ENCODE measurements at regions not wholly inside any gene's neighbourhood (a gene's known extent, or its start where the extent isn't known, plus 50 kb on each side); places are given as distances from the start of the nearest gene placed in this dataset.
"Not testable (repeated sequence)": the region's sequence is repeated elsewhere in the genome, so short reads cannot be mapped to it uniquely, and the experiment has no call there.

DNA sequence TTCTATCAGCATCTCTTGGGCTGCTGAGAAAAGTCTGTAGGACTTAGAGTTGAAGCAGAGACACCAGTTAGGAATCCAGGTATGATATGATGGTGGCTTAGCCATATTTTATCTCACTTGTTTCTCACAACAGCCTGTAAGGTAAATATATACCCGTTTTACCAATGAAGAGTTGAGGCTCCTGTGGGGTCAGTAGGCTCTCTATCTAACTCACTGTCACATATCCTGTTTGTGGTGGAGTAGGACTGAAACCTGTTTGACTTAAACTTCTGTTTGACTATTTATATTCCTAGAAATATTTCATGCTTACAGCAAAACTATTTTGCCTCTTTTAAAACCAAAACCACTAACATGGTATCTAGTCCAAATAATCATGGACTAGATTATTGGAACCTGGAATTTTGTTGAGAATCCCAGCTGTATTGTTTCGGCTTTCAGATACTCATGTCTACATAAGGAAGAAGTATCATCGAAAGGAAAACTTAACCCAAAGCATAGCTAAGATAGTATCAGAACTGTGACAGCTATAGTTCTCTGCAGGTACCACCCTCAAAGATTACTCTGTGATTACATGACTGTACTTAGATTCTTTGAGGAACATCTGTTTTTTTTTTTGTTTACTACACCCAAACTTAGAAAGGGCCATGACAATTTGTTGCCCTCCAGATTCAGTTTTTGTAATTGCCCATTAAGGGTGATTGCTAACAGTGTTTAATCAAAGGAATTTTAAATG is 216.1 kb upstream of the THUMPD2 start:
- H3K36me3 ChIP-seq (ENCODE audit: insufficient read depth, low read length): no peaks in the 10 kb centered on the region
- H3K9me3 ChIP-seq (replicated peaks; ENCODE audit: low read length): no peaks in the 10 kb centered on the region
- H3K4me3 ChIP-seq (ENCODE audit: low read length): no peak overlapping the region
- no peak overlapping the region for H3K4me2 ChIP-seq (ENCODE audit: low read length)
- H3K4me1 ChIP-seq (ENCODE audit: control insufficient read depth, insufficient read depth, low read length): peaks cover 26% of the 10 kb centered on the region
- H3K9ac ChIP-seq (ENCODE audit: low read depth, low read length): no peak overlapping the region
- no peaks in the 10 kb centered on the region for H3K27me3 ChIP-seq (ENCODE audit: control insufficient read depth, insufficient read depth, low read length)

DNA sequence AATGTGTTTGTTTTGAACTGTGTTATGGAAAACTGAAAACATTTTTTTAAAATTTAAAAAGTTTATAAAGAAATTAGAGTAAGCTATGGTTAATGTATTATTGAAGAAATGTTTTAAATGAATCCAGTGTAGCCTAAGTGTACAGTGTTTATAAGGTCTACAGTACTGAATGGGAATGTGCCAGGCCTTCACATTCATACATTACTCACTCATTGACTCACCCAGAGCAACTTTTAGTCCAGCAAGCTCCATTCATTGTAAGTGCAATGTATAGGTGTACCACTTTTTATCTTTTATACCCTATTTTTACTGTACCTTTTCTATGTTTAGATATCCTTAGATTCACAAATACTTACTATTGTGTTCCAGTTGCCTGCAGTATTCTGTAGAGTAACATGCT is 215.1 kb upstream of the THUMPD2 start:
- H3K4me3 ChIP-seq (ENCODE audit: low read length): no peak overlapping the region
- no peak overlapping the region for H3K4me2 ChIP-seq (ENCODE audit: low read length)
- no peaks in the 10 kb centered on the region for H3K27me3 ChIP-seq (ENCODE audit: control insufficient read depth, insufficient read depth, low read length)
- no peak overlapping the region for H3K9ac ChIP-seq (ENCODE audit: low read depth, low read length)
- no peaks in the 10 kb centered on the region for H3K9me3 ChIP-seq (replicated peaks; ENCODE audit: low read length)
- peaks cover 26% of the 10 kb centered on the region for H3K4me1 ChIP-seq (ENCODE audit: control insufficient read depth, insufficient read depth, low read length)
- no peaks in the 10 kb centered on the region for H3K36me3 ChIP-seq (ENCODE audit: insufficient read depth, low read length)

DNA sequence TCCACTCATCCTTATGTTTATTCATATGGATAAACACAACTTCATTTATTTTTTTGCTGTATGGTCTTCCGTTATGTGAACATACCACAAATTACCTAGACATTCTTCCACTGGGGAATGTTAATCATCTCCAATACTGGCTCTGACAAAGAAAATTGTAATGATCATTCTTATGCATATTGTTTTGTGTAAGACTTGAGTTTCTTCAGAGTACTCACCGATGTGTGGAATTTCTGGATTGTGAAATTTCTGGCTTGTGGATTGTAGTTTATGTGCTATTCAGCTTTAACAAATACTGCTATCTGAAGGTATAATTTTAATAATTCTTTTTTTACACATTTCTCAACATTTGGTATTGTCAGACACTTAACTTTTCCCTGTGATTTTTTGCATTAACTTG is 212.2 kb upstream of the THUMPD2 start:
- Histone ChIP-seq H3K9me3 (replicated peaks; ENCODE audit: low read length) (no peaks in the 10 kb centered on the region), H3K4me3 (ENCODE audit: low read length) (no peak overlapping the region)

DNA sequence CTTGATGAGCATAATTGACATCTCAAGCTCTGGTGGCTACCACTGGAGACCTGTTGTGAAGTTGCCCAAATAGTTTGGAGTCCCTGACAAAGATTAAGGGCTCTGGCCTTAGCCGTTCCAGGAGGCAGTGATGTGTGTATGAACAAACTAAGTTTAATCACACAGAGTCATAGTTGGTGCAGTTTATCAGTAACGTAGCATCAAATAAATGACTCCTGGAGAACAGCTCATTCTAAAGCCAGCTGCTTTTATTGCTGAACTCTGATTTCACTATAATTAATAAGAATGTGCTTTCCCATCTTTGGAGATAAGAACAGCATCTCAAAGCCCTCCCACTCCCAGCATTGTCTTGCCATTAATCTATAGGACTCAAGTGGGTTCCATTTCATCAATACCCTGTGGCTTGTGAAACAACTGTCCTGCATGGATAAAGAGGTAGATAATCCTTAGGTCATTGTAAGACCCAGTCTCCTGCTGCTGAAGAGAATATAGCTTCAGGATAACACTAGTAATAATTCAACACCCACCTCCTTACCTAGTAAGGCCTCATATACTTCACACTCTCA is 211.4 kb upstream of the THUMPD2 start:
- Histone ChIP-seq H3K27me3 (ENCODE audit: control insufficient read depth, insufficient read depth, low read length) (no peaks in the 10 kb centered on the region), H3K9me3 (replicated peaks; ENCODE audit: low read length) (no peaks in the 10 kb centered on the region), H3K4me3 (ENCODE audit: low read length) (no peak overlapping the region), H3K9ac (ENCODE audit: low read depth, low read length) (no peak overlapping the region), H3K4me2 (ENCODE audit: low read length) (no peak overlapping the region), H3K4me1 (ENCODE audit: control insufficient read depth, insufficient read depth, low read length) (peaks cover 14% of the 10 kb centered on the region), H3K36me3 (ENCODE audit: insufficient read depth, low read length) (no peaks in the 10 kb centered on the region)

More for the DNA sequence above, 212.2 kb upstream of the THUMPD2 start:
- H3K27me3 ChIP-seq (ENCODE audit: control insufficient read depth, insufficient read depth, low read length): no peaks in the 10 kb centered on the region
- no peak overlapping the region for H3K4me2 ChIP-seq (ENCODE audit: low read length)
- peaks cover 17% of the 10 kb centered on the region for H3K4me1 ChIP-seq (ENCODE audit: control insufficient read depth, insufficient read depth, low read length)
- H3K36me3 ChIP-seq (ENCODE audit: insufficient read depth, low read length): no peaks in the 10 kb centered on the region
- no peak overlapping the region for H3K9ac ChIP-seq (ENCODE audit: low read depth, low read length)

DNA sequence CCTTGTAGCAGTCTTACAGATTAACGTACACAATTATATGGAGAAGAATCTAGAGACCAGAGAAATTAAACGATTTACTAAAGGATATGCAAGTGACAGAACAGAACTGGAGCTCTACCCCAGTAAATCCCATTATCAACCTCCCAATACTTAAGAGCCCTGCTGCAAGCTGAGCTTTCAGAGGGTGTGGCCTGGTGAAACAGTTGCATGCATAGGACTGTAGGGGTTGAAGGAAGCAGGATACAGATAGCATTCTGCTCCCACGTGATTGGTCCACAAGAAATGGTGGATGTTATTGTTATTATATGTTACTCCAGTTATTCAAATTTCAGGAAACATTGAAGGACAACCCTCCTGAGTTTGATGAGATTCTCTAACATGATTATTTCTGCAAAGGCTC is 210.8 kb upstream of the THUMPD2 start:
- Histone ChIP-seq H3K4me2 (ENCODE audit: low read length) (no peak overlapping the region), H3K9me3 (replicated peaks; ENCODE audit: low read length) (no peaks in the 10 kb centered on the region), H3K9ac (ENCODE audit: low read depth, low read length) (no peak overlapping the region)

DNA sequence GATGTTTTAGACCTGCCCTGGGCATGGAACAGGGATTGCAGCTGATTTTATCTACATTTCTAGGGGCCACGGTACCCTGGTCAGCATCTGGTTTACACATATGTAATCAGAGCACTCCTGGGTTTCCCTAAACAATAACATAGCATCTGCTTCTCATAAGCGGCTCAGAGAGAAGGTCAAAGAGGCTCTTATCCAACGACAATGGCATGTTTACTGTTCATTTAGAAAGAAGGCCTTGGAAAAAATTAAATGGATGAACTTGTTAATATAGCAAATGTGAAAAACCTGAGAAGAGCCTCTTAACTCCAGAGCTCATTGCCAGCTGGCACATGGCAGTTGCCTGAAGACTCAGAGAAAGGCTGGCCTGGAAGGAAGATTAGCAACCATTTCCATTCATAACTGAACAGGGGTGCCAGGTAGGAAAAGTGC is 202.8 kb upstream of the THUMPD2 start:
- no peaks in the 10 kb centered on the region for H3K36me3 ChIP-seq (ENCODE audit: insufficient read depth, low read length)
- H3K4me1 ChIP-seq (ENCODE audit: control insufficient read depth, insufficient read depth, low read length): no peaks in the 10 kb centered on the region
- no peaks in the 10 kb centered on the region for H3K9me3 ChIP-seq (replicated peaks; ENCODE audit: low read length)
- H3K4me2 ChIP-seq (ENCODE audit: low read length): no peak overlapping the region
- no peak overlapping the region for H3K9ac ChIP-seq (ENCODE audit: low read depth, low read length)
- no peak overlapping the region for H3K4me3 ChIP-seq (ENCODE audit: low read length)
- H3K27me3 ChIP-seq (ENCODE audit: control insufficient read depth, insufficient read depth, low read length): no peaks in the 10 kb centered on the region

More for the DNA sequence above, 210.8 kb upstream of the THUMPD2 start:
- Histone ChIP-seq H3K27me3 (ENCODE audit: control insufficient read depth, insufficient read depth, low read length) (no peaks in the 10 kb centered on the region), H3K36me3 (ENCODE audit: insufficient read depth, low read length) (no peaks in the 10 kb centered on the region), H3K4me1 (ENCODE audit: control insufficient read depth, insufficient read depth, low read length) (peaks cover 14% of the 10 kb centered on the region), H3K4me3 (ENCODE audit: low read length) (no peak overlapping the region)

DNA sequence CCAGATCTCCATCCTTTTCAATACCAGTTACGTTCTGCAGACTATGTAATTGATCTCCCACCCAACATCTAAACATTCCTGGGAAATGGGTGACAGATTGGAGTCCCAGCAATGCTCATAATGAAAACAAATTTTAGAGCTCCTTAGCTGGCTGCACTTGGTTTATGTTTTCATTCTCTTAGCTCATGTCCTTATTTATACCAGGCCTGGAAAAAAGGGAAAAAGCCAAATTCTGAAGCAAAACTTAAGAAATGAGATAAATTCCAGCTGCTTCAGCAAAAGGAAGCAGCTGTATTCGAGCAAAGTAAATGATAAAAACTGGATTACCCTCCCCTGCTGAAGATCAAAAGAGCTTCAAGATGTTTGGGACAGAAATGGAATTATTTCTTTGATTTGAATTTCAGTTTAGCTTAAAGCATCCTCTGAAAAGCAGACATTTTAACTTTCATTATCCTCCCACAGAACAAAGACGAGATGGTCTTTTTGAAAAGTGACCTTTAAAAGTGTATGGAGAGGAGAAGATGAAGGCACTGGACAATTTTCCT is 196.5 kb upstream of the THUMPD2 start:
- no peak overlapping the region for H3K4me3 ChIP-seq (ENCODE audit: low read length)
- no peak overlapping the region for H3K9ac ChIP-seq (ENCODE audit: low read depth, low read length)
- no peaks in the 10 kb centered on the region for H3K4me1 ChIP-seq (ENCODE audit: control insufficient read depth, insufficient read depth, low read length)
- H3K36me3 ChIP-seq (ENCODE audit: insufficient read depth, low read length): no peaks in the 10 kb centered on the region
- no peak overlapping the region for H3K4me2 ChIP-seq (ENCODE audit: low read length)
- H3K9me3 ChIP-seq (replicated peaks; ENCODE audit: low read length): no peaks in the 10 kb centered on the region
- no peaks in the 10 kb centered on the region for H3K27me3 ChIP-seq (ENCODE audit: control insufficient read depth, insufficient read depth, low read length)

DNA sequence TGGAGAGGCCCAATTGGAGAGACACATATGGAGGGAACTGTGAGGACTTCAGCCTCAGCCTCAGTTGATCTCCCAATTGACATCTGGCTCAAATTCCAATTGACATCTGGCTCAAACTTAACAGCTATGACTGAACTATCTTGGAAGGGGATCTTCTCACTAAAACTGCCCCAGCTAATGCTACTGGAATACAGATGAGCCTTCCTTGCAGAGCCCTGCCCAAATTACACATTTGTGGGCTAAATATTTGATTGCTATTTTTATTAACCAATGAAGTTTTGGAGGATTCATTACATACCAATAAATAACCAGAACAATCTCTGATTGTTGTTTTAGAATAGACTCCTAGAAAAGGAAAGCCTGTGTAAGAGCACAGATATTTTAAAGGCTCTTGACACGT is 189.0 kb upstream of the THUMPD2 start:
- no peak overlapping the region for H3K4me2 ChIP-seq (ENCODE audit: low read length)

DNA sequence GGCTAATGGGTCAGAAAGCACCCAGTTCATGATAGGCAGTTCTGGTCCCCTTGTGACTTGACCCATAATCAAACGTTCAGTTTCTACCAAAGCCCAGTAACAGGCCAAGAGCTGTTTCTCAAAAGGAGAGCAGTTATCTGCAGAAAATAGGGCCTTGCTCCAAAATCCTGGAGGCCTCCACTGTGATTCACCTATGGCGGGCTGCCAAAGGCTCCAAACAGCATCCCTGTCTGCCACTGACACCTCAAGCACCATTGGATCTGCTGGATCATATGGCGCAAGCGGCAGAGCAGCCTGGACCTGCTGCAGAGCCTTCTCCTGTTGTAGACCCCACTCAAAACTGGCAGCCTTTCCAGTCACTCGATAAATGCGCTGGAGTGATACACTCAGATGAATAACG is 181.6 kb upstream of the THUMPD2 start:
- H3K4me2 ChIP-seq (ENCODE audit: low read length); H3K27me3 ChIP-seq (ENCODE audit: control insufficient read depth, insufficient read depth, low read length); H3K36me3 ChIP-seq (ENCODE audit: insufficient read depth, low read length); H3K9me3 ChIP-seq (replicated peaks; ENCODE audit: low read length); H3K4me3 ChIP-seq (ENCODE audit: low read length); H3K9ac ChIP-seq (ENCODE audit: low read depth, low read length); H3K4me1 ChIP-seq (ENCODE audit: control insufficient read depth, insufficient read depth, low read length): not testable (repeated sequence)

More for the DNA sequence above, 189.0 kb upstream of the THUMPD2 start:
- Histone ChIP-seq H3K4me1 (ENCODE audit: control insufficient read depth, insufficient read depth, low read length) (no peaks in the 10 kb centered on the region), H3K36me3 (ENCODE audit: insufficient read depth, low read length) (no peaks in the 10 kb centered on the region), H3K9ac (ENCODE audit: low read depth, low read length) (no peak overlapping the region), H3K4me3 (ENCODE audit: low read length) (no peak overlapping the region), H3K27me3 (ENCODE audit: control insufficient read depth, insufficient read depth, low read length) (no peaks in the 10 kb centered on the region), H3K9me3 (replicated peaks; ENCODE audit: low read length) (no peaks in the 10 kb centered on the region)

DNA sequence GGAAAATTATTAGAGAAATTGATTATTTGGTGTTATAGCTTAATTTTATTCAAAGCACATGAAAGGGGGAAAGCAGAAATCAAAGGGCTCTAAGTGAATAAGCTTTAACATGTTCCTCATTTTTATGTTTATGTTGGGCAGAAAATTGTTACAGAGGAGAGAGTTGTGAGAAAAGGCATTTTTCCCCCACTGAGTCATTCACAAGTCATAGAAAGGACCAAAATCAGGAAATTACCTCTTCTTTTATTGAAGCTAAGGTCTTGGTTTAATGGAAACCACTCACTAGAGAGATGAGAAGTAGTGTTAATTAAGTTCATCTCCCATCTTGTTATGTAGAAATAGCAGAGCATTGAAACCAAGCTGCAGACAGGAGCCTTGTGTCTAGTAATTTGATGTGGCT is 175.3 kb upstream of the THUMPD2 start:
- no peak overlapping the region for H3K4me2 ChIP-seq (ENCODE audit: low read length)
- H3K9ac ChIP-seq (ENCODE audit: low read depth, low read length): no peak overlapping the region
- no peak overlapping the region for H3K4me3 ChIP-seq (ENCODE audit: low read length)
- no peaks in the 10 kb centered on the region for H3K9me3 ChIP-seq (replicated peaks; ENCODE audit: low read length)
- no peaks in the 10 kb centered on the region for H3K36me3 ChIP-seq (ENCODE audit: insufficient read depth, low read length)
- H3K4me1 ChIP-seq (ENCODE audit: control insufficient read depth, insufficient read depth, low read length): peaks cover 14% of the 10 kb centered on the region
- no peaks in the 10 kb centered on the region for H3K27me3 ChIP-seq (ENCODE audit: control insufficient read depth, insufficient read depth, low read length)

DNA sequence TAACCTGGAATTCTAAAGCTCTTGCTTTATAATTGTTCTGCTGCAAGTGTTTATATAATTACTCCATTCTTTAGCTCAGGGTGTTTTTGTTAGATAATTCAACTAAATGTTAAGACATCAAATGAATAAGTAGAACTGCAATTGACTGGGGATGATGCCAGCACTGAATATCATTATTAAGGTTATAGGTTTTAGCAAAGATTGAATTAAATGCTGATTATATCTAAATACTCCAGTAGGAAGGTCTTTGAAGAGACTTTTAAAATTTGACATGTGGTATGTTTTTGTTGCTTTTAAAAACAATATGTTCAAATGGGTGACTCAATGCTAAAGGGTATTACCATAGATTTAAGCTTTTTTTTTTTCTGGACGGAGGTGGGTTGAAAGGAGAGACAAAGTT is 170.1 kb upstream of the THUMPD2 start:
- Histone ChIP-seq H3K4me3 (ENCODE audit: low read length) (no peak overlapping the region), H3K9me3 (replicated peaks; ENCODE audit: low read length) (no peaks in the 10 kb centered on the region), H3K36me3 (ENCODE audit: insufficient read depth, low read length) (no peaks in the 10 kb centered on the region), H3K9ac (ENCODE audit: low read depth, low read length) (no peak overlapping the region), H3K4me1 (ENCODE audit: control insufficient read depth, insufficient read depth, low read length) (peaks cover 34% of the 10 kb centered on the region), H3K27me3 (ENCODE audit: control insufficient read depth, insufficient read depth, low read length) (no peaks in the 10 kb centered on the region), H3K4me2 (ENCODE audit: low read length) (no peak overlapping the region)
